Suppressor macrophage (primary cell): ENCODE measurements at regions not wholly inside any gene's neighbourhood (a gene's known extent, or its start where the extent isn't known, plus 50 kb on each side); places are given as distances from the start of the nearest gene placed in this dataset.

Source experiments
- DNase-seq, 4 experiments: peaks; one replicate each; pipeline ENCODE4 v3.0.0-alpha.2; 2020 to 2022

DNA sequence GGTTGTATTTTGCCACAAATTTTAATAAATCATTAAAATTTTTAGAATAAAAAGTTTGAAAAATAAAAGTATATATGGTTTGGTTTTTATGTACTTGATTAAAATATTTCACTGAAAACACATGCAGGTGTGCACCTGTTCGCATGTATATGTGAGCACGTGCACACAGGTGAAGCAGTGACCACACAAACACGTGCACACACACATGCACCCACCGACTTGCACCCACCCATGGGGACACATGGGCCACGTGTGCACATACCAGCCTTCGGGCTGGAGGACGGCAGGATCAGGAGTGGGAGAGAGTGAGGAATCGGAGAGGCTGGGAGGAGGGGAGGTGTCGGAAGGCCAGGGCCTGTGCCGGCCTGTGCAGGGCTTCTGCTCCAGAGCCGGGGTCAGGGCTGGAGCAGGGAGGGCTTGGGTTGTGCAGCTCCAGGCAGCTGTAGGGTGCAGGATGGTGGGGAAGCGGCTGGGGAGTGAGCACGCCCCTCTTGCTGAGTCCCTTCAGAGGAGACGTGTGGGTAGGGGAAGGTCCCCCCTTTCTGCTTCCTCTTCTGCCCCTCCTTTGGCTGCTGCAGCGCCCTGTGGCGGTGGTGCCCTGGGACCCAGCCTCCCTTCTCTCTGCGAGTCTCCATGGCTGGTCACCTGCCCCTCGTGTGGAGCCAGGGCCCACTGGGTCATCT is 106.9 kb upstream of the HDAC4 start:
- peak in 3 of 4 experiments; percentile 16 to 34 (median 21) for DNase-seq

DNA sequence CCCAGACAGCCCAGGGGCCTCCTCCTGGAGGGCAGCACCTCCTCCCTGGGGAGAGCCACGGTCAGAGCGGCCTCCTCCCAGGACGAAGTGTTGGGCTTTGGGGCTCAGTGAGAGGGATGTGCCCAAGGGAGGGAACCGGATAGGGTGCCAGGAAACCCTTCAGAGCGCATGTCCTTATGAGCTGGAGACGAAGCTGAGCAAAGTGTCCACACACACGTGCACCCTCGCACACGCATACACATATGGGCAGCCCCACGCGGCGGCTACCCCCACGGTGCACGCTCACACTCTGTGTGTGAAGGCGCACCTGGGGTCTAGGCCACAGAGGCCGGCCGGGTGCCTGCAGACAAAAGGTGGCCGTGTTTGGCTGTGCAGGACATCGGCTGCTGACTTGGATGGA is 106.1 kb upstream of the HDAC4 start:
- DNase-seq: no peak

- no peak for DNase-seq
Measured at GRCh38 chr2:239506101-239506857, 105.5 kb upstream of the HDAC4 start.

DNA sequence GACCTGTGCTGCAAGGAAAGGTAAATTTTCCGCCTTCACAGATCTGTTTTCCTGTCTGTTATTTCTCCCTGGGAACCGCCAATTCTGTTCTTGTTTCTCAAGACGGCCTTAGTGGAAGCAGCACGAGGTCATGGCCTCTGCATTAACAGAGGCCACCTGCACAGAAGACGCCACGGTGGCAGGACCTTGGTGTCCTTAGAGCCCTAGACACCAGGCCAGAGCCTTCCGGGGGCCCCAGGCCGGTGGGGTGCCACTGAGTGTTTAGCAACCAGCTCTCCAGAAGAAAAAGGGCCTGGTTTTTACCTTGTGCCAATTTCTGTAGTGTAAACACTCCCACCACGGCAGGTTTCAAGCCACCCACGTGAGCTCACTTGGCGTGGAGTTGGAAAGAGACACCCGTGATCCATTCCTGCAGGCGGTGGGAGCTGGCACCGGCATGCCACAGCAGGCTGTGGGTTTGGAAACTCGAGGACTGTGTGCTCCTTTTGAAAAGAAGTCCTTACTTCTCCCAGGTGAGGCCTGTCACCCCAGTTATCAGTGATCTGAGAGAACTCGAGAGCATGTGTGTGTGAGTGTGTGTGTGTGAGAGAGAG is 103.9 kb upstream of the HDAC4 start:
- no peak for DNase-seq

- peak; percentile 23 to 50 (median 48) for DNase-seq
Measured at GRCh38 chr2:239502430-239503186, 101.8 kb upstream of the HDAC4 start.

DNA sequence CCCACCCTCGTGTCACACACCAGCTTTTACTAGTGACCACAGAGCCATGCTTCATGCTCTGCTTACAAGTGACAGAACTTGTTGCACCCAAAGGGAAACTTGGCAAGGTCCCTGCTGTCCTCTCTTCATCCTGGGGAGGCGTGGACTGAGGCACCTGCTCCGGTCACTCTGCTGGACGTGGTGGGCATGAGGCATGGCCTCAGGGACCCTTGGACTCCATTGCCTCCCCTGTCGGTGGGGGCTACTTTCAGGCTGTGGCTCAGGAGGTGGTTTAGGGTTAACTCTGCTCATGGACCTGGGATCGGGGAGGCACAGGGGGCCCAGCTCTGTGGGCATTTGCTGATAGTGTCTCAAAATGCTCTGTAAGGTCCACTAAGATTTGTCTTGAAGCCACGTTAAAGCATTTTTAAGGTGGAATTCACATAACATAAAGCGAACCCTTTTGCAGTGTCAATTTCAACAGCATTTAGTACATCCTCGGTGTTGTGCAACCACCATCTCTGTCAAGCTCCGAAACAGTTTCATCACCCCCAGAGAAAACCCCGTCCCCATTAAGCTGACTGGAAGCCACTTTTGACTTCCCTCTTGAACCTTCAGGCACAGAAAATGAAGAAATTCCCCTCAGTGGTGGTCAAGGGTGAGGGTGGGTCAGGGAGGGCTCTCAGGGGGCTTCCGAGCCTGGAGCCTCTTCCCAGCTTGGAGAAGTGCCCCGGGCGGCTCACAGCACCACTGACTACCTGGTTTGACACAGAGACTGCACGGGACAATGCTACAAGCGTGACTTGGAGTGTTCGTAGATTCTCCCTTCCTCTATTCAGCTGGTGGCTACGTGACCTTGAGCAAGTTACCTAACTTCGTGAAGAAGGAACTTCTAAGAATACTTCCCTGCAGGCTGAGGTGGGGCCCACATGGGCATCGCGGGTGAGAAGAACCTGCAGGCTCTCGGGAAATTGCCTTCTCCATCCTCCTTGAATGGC is 100.0 kb upstream of the HDAC4 start:
- peak; percentile 79 to 90 (median 84) for DNase-seq

GRCh38 chr2:239499726-239500573 is 99.1 kb upstream of the HDAC4 start:
- DNase-seq: peak; percentile 23 to 63 (median 56)

DNA sequence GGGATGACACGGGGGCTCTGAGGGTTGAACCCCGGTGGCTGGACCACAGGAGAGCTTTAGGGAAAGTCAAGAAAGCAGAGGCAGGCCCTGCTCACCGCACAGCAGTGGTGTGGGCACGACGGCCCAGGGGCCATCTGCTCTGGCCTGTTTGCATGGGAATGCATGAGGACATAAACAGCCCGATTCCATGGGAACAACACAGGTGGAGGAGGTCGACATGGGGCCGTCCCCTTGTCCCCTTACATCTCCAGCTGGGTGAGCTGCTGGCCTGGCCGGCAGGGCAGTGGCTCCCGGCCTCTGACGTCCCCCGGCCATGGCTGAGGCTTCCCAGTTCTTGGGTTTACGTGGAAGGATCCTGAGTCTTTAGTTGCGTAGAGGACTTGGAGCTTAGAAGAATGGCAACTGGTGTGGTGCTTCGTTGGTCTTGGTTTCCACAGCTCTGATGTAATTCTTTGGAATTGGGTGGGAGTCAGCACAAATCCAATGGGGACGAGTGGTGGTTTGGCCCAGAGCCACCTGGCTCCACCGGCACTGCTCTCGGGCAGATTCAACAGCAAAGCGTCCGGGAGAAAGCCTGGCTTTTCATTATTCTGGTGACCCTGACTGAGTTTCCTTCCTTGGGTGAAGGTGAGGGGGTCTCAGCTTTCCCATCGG is 98.3 kb upstream of the HDAC4 start:
- DNase-seq: no peak

GRCh38 chr2:239498576-239498975 is 97.8 kb upstream of the HDAC4 start:
- no peak for DNase-seq

DNA sequence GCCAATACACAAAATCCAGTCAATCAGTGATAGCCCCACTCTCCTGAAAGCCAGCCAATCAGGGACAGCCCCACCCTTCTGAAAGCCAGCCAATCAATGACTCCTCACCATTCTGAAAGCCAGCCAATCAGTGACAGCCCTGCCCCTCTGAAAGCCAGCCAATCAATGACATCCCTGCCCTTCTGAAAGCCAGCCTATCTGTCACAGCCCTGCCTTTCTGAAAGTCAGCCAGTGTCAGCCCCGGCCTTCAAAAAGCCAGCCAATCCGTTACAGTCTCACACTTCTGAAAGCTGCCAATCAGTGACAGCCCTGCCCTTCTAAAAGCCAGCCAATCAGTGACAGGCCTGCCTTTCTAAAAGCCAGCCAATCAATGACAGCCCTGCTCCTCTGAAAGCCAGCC is 95.9 kb upstream of the HDAC4 start:
- no peak for DNase-seq

DNA sequence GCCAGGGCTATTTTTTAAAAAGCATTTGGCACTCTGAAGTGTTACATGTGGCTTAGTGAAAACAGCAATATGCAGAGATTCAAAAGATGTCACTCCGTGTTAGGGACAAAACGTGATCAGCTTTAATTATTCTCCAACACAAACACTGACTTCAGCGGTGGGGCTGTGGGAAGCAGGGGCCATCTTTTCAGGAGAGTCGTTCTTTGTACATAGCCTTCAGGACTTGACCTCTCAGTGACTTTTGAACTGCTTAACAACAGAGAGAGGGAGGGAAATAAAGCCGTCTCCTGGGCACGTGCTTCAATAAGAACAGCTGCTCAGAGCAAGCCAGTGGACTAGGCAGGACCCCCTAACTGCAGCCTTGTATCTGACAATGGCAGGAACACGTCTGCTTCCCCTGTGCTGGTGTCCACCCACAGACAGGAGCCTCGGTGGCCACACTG is 95.0 kb upstream of the HDAC4 start:
- no peak for DNase-seq

- no peak for DNase-seq
Measured at GRCh38 chr2:239495175-239495574, 94.4 kb upstream of the HDAC4 start.

GRCh38 chr2:239494578-239494977 is 93.8 kb upstream of the HDAC4 start:
- DNase-seq: no peak

GRCh38 chr2:239489481-239489880 is 88.7 kb upstream of the HDAC4 start:
- no peak for DNase-seq

GRCh38 chr2:239488125-239488524 is 87.3 kb upstream of the HDAC4 start:
- no peak for DNase-seq

DNA sequence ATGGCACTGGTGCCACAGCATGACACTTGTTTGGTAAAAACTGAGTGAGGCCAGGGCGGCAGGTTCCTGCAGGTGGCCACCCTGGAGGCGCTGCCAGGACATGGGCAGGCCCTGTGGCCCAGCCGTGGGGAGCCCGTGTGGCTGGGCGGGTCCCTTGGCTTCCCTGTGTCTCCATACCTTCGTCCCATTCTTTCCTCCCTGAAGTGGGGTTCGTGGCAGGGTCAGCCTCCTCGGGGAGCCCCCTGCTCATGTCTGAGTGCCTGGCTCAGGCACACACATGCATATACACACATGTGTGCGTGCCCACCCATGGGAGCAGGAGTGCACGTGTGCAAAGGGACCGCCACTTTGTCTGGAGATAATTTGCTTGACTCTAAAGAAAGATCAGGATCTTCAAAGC is 86.5 kb upstream of the HDAC4 start:
- DNase-seq: no peak

GRCh38 chr2:239485622-239486021 is 84.8 kb upstream of the HDAC4 start:
- DNase-seq: no peak

GRCh38 chr2:239484571-239485355 is 83.9 kb upstream of the HDAC4 start:
- DNase-seq: no peak
